Cardiac muscle cell (in vitro differentiated cells and primary cell): ENCODE measurements at regions not wholly inside any gene's neighbourhood (a gene's known extent, or its start where the extent isn't known, plus 50 kb on each side); places are given as distances from the start of the nearest gene placed in this dataset.

Source experiments
- DNase-seq, 2 donors: peaks; one replicate each; pipeline versions ENCODE4 v3.0.0 to v3.0.0-alpha.2; 2010 to 2017; ENCODE audit warnings: low read depth in 1 of 2, low spot score in 1 of 2
- H3K27ac ChIP-seq: fragments of 200-600 bp; sonication (generic); 2 replicates; pipeline ENCODE4 v1.5.1; 2016
- H3K27me3 ChIP-seq: fragments of 200-600 bp; sonication (generic); 2 replicates; pipeline ENCODE4 v1.6.0; 2016; ENCODE audit warnings: control low read depth
- H3K36me3 ChIP-seq: fragments of 200-600 bp; sonication (generic); 2 replicates; pipeline ENCODE4 v1.5.1; 2016; ENCODE audit warnings: control low read depth
- H3K4me1 ChIP-seq: fragments of 200-600 bp; sonication (generic); 2 replicates; pipeline ENCODE4 v1.8.1; 2017; ENCODE audit warnings: low read depth, mild to moderate bottlenecking, mixed run types
- H3K4me3 ChIP-seq: fragments of 200-600 bp; sonication (generic); 2 replicates; pipeline ENCODE4 v1.5.1; 2016; ENCODE audit warnings: mild to moderate bottlenecking
- H3K9me3 ChIP-seq: fragments of 200-600 bp; sonication (generic); 2 replicates; pipeline ENCODE4 v1.5.1; 2017; ENCODE audit warnings: low read depth, mild to moderate bottlenecking, control low read depth
- CTCF ChIP-seq: IDR thresholded peaks from 2 replicates; pipeline ENCODE4 v1.5.1; 2012; ENCODE audit warnings: low read depth, mild to moderate bottlenecking, low read length

- DNase-seq, result no peak
- no peaks in the 10 kb centered on the region for H3K27me3 ChIP-seq
- TF ChIP-seq CTCF, result no peak
Measured at GRCh38 chr13:54958781-54959180, 1930.2 kb downstream of the OLFM4 start.

GRCh38 chr13:54965881-54966280 is 1937.3 kb downstream of the OLFM4 start:
- H3K4me1 ChIP-seq, result no peaks in the 10 kb centered on the region
- no peaks in the 10 kb centered on the region for H3K36me3 ChIP-seq
- H3K9me3 ChIP-seq, result no peaks in the 10 kb centered on the region
- no peak for DNase-seq
- H3K27ac ChIP-seq, result no peak overlapping the region
- H3K4me3 ChIP-seq, result no peak overlapping the region
- TF ChIP-seq CTCF, result no peak
- H3K27me3 ChIP-seq, result no peaks in the 10 kb centered on the region

More at GRCh38 chr13:54958781-54959180, 1930.2 kb downstream of the OLFM4 start:
- H3K4me3 ChIP-seq, result no peak overlapping the region
- no peaks in the 10 kb centered on the region for H3K4me1 ChIP-seq
- no peak overlapping the region for H3K27ac ChIP-seq
- H3K9me3 ChIP-seq, result no peaks in the 10 kb centered on the region
- H3K36me3 ChIP-seq, result no peaks in the 10 kb centered on the region

GRCh38 chr13:54972838-54973237 is 1944.2 kb downstream of the OLFM4 start:
- Histone ChIP-seq H3K27me3 (no peaks in the 10 kb centered on the region), H3K4me3 (no peak overlapping the region), H3K27ac (no peak overlapping the region), H3K9me3 (no peaks in the 10 kb centered on the region), H3K36me3 (no peaks in the 10 kb centered on the region), H3K4me1 (peaks cover 4% of the 10 kb centered on the region)
- TF ChIP-seq CTCF, result no peak
- DNase-seq, result no peak

- Histone ChIP-seq H3K9me3 (no peaks in the 10 kb centered on the region), H3K27me3 (no peaks in the 10 kb centered on the region), H3K4me3 (no peak overlapping the region), H3K27ac (no peak overlapping the region), H3K36me3 (no peaks in the 10 kb centered on the region), H3K4me1 (peaks cover 4% of the 10 kb centered on the region)
- no peak for TF ChIP-seq CTCF
- DNase-seq, result no peak
Measured at GRCh38 chr13:54975676-54976075, 1947.1 kb downstream of the OLFM4 start.

GRCh38 chr13:54980651-54981050 is 1952.0 kb downstream of the OLFM4 start:
- Histone ChIP-seq H3K36me3 (no peaks in the 10 kb centered on the region), H3K4me3 (no peak overlapping the region), H3K27me3 (no peaks in the 10 kb centered on the region), H3K9me3 (no peaks in the 10 kb centered on the region), H3K4me1 (peaks cover 1% of the 10 kb centered on the region), H3K27ac (no peak overlapping the region)
- no peak for TF ChIP-seq CTCF
- no peak for DNase-seq

- Histone ChIP-seq H3K9me3 (no peaks in the 10 kb centered on the region), H3K4me1 (no peaks in the 10 kb centered on the region), H3K36me3 (no peaks in the 10 kb centered on the region), H3K27ac (no peak overlapping the region), H3K27me3 (no peaks in the 10 kb centered on the region), H3K4me3 (no peak overlapping the region)
- TF ChIP-seq CTCF, result no peak
- DNase-seq, result no peak
Measured at GRCh38 chr13:54989418-54989817, 1960.8 kb downstream of the OLFM4 start.
